Activated B cell treated with CpG ODN at 0.5 μM for 24 hours (primary cell): ENCODE measurements at regions not wholly inside any gene's neighbourhood (a gene's known extent, or its start where the extent isn't known, plus 50 kb on each side); places are given as distances from the start of the nearest gene placed in this dataset.
"Not testable (repeated sequence)": the region's sequence is repeated elsewhere in the genome, so short reads cannot be mapped to it uniquely, and the experiment has no call there.

ENCODE experiments used
- ATAC-seq: fragments of 200-7000 bp; cut with Tn5 transposase; one replicate; pipeline ENCODE4 v1.10.0; 2021; ENCODE audit warnings: low read depth, mild to moderate bottlenecking, moderate library complexity
- CTCF ChIA-PET: fragments of 350-600 bp; sonication (Branson Sonifier 250); formaldehyde crosslinking; loops from one replicate; lab custom pipeline; 2021; ENCODE audit warnings: antibody characterized with exemption; lab: Charles Lee
- POLR2A ChIA-PET: fragments of 350-600 bp; sonication (Branson Sonifier 250); formaldehyde crosslinking; loops from one replicate; lab custom pipeline; 2021; ENCODE audit warnings: antibody characterized with exemption; lab: Charles Lee
- DNase-seq: peaks from one replicate; pipeline ENCODE4 v3.0.0; 2022
- H3K27ac Mint-ChIP-seq: one replicate; pipeline ENCODE4 v1.8.0; 2020; ENCODE audit warnings: mixed read lengths
- H3K27me3 Mint-ChIP-seq: one replicate; pipeline ENCODE4 v1.8.0; 2021; ENCODE audit warnings: mixed read lengths
- H3K36me3 Mint-ChIP-seq: one replicate; pipeline ENCODE4 v1.8.0; 2021; ENCODE audit warnings: low read depth, mixed read lengths
- H3K4me1 Mint-ChIP-seq: one replicate; pipeline ENCODE4 v1.8.0; 2021; ENCODE audit warnings: mixed read lengths
- H3K4me3 Mint-ChIP-seq: one replicate; pipeline ENCODE4 v1.8.0; 2020; ENCODE audit warnings: mild to moderate bottlenecking, mixed read lengths
- H3K9me3 Mint-ChIP-seq: one replicate; pipeline ENCODE4 v1.8.0; 2020; ENCODE audit warnings: mixed read lengths
- intact Hi-C: fragments of 100-400 bp; cut with micrococcal nuclease; formaldehyde crosslinking; loops from one replicate; pipeline ENCODE4 v1.15.1; 2024
- TF ChIP-seq, protein P1 (sequence below): fragments of 200-600 bp; IDR thresholded peaks from one replicate; pipeline ENCODE4 v1.8.0; 2022; ENCODE audit warnings: antibody characterized with exemption, mild to moderate bottlenecking

DNA sequence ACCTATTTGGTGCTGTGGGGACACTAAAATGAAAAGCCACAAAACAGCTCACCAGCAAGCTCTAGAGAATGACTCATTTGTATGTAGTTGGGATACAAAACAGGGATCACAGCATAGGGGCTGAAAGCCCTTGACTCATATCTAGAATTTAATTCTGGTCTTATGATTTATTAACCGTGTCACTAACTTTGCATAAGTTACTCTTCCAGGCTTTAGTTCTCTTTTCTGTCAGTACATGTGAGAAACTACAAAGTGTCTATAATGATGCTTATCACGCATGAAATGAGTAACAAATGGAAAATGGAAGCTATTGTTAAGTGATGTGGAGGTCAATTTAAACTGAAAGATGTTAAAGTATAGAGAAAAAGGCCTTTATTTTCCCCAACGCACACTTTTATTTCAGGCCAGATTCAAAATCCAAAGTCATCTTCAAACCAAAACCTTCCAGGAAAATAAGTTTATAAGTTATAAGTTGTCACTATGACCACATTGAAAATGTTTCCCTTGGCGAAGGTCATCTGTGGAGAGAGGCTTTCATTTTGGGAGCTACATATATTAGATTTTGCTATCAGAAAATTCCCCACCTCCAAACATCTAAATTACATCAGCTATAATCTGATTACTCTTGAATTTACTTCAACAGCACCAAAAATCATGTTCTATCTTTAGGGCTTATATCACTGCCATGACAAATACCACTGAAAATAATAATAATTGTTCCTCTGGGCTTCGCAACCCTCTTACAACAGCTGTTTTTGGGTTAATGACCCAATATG, 430.5 kb downstream of the MRPL39 start:
- ATAC-seq, result peak; percentile 85
- TF ChIP-seq, protein P1, sequence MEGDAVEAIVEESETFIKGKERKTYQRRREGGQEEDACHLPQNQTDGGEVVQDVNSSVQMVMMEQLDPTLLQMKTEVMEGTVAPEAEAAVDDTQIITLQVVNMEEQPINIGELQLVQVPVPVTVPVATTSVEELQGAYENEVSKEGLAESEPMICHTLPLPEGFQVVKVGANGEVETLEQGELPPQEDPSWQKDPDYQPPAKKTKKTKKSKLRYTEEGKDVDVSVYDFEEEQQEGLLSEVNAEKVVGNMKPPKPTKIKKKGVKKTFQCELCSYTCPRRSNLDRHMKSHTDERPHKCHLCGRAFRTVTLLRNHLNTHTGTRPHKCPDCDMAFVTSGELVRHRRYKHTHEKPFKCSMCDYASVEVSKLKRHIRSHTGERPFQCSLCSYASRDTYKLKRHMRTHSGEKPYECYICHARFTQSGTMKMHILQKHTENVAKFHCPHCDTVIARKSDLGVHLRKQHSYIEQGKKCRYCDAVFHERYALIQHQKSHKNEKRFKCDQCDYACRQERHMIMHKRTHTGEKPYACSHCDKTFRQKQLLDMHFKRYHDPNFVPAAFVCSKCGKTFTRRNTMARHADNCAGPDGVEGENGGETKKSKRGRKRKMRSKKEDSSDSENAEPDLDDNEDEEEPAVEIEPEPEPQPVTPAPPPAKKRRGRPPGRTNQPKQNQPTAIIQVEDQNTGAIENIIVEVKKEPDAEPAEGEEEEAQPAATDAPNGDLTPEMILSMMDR, result no peak
- no peaks in the 10 kb centered on the region for H3K27me3 Mint-ChIP-seq
- H3K4me1 Mint-ChIP-seq, result peaks cover 70% of the 10 kb centered on the region
- no peak for DNase-seq
- intact Hi-C loops, result loop anchor here (1.0 to 5.0 kb wide), 9 partner anchors 11 to 558 kb away; no protein-coding TSS in a partner anchor
- CTCF ChIA-PET, result interaction anchor here (1.1 to 2.6 kb wide), 3 partner anchors 12 to 385 kb away, joined by 3 to 16 read pairs (median 3); no protein-coding TSS in a partner anchor
- peak overlapping the region; percentile 91 for H3K27ac Mint-ChIP-seq
- peak overlapping the region; percentile 0 for H3K4me3 Mint-ChIP-seq
- POLR2A ChIA-PET, result interaction anchor here (0.5 to 5.4 kb wide), 7 partner anchors 12 to 397 kb away, joined by 3 to 89 read pairs (median 4); no protein-coding TSS in a partner anchor
- H3K36me3 Mint-ChIP-seq, result no peaks in the 10 kb centered on the region
- peaks cover 4% of the 10 kb centered on the region for H3K9me3 Mint-ChIP-seq

GRCh38 chr21:25175938-25176337, 431.3 kb downstream of the MRPL39 start:
- CTCF ChIA-PET, result interaction anchor here (1.1 to 2.6 kb wide), 2 partner anchors 13 to 15 kb away, joined by 3 to 16 read pairs; no protein-coding TSS in a partner anchor
- Mint-ChIP-seq H3K36me3 (no peaks in the 10 kb centered on the region), H3K27me3 (no peaks in the 10 kb centered on the region), H3K4me3 (peak overlapping the region; percentile 0), H3K4me1 (peaks cover 65% of the 10 kb centered on the region), H3K27ac (peak overlapping the region; percentile 91), H3K9me3 (peaks cover 4% of the 10 kb centered on the region)
- no peak for DNase-seq
- POLR2A ChIA-PET, result interaction anchor here (1.2 to 5.4 kb wide), 3 partner anchors 13 to 398 kb away, joined by 4 to 89 read pairs (median 8); no protein-coding TSS in a partner anchor
- TF ChIP-seq, protein P1, result no peak
- ATAC-seq, result peak; percentile 23
- intact Hi-C loops, result loop anchor here (1.0 to 5.0 kb wide), 9 partner anchors 12 to 559 kb away; no protein-coding TSS in a partner anchor

DNA sequence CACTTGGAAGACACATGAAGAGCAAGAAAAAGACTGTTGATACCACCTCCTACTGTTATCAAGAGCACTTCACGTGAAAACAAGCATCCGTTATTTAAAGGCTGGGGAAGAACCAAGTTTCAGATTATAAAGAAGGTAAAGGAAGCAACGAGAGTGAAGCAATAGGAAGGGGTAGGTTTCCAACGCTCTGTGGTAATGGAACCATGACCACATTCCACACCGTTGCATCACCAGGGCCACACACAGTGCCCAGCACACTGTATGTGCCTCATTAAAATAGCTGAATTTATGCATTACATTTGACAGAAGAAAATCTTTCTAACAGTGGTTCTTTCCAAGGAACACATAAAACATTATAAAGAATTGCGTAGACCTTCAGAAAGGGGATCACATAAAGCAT, 435.8 kb downstream of the MRPL39 start:
- ATAC-seq (no peak), DNase-seq (no peak)
- TF ChIP-seq, protein P1, result no peak
- Mint-ChIP-seq H3K4me1 (peaks cover 30% of the 10 kb centered on the region), H3K36me3 (peaks cover 16% of the 10 kb centered on the region), H3K27me3 (no peaks in the 10 kb centered on the region), H3K27ac (no peak overlapping the region), H3K9me3 (peaks cover 16% of the 10 kb centered on the region), H3K4me3 (no peak overlapping the region)
- intact Hi-C loops, result no loop called here
- CTCF ChIA-PET, result no interaction called here
- POLR2A ChIA-PET, result no interaction called here

- Mint-ChIP-seq H3K9me3 (peaks cover 19% of the 10 kb centered on the region), H3K4me1 (peaks cover 22% of the 10 kb centered on the region), H3K27ac (no peak overlapping the region), H3K4me3 (no peak overlapping the region), H3K36me3 (peaks cover 20% of the 10 kb centered on the region), H3K27me3 (no peaks in the 10 kb centered on the region)
- intact Hi-C loops, result no loop called here
- ATAC-seq (no peak), DNase-seq (no peak)
- TF ChIP-seq, protein P1, result no peak
- ChIA-PET POLR2A (no interaction called here), CTCF (no interaction called here)
Observed at GRCh38 chr21:25170681-25171080, 436.6 kb downstream of the MRPL39 start.

DNA sequence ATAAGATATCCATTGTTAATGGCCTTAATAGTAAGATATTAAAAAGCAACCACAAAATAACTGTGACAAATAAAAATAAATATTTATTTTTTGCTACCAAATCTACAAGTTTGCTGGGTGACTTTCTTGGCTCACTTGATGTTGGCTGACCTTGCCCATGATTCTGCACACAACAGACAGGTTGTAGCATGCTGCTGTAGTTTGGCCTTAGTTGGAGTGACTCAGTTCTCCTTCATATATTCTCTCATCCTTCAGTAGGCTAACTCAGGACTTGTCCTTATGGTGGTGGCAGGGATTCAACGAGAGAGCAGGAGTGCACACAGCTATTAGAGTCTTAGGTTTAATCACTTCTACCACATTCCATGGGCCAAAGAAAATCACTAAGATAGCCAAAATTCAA, 437.9 kb downstream of the MRPL39 start:
- TF ChIP-seq, protein P1, result no peak
- Mint-ChIP-seq H3K27me3 (no peaks in the 10 kb centered on the region), H3K4me3 (no peak overlapping the region), H3K9me3 (peaks cover 18% of the 10 kb centered on the region), H3K27ac (no peak overlapping the region), H3K4me1 (peaks cover 9% of the 10 kb centered on the region), H3K36me3 (peaks cover 20% of the 10 kb centered on the region)
- ChIA-PET CTCF (no interaction called here), POLR2A (no interaction called here)
- no peak for DNase-seq
- intact Hi-C loops, result no loop called here
- no peak for ATAC-seq

DNA sequence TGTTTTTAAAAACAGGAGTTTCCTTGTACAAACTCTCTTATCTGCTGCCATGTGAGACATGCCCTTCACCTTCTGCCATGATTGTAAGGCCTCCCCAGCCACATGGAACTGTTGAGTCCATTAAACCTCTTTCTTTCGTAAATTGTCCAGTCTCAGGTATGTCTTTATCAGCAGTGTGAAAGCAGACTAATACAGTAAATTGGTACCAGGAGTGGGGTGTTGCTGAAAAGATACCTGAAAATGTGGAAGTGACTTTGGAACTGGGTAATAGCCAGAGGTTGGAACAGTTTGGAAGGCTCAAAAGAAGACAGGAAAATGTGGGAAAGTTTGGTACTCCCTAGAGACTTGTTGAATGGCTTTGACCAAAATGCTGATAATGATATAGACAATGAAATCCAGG, 440.4 kb downstream of the MRPL39 start:
- H3K4me1 Mint-ChIP-seq, result peaks cover 11% of the 10 kb centered on the region
- H3K4me3 Mint-ChIP-seq, POLR2A ChIA-PET, ATAC-seq, DNase-seq, H3K27me3 Mint-ChIP-seq, CTCF ChIA-PET, intact Hi-C loops, H3K27ac Mint-ChIP-seq: not testable (repeated sequence)
- peaks cover 23% of the 10 kb centered on the region for H3K36me3 Mint-ChIP-seq
- peaks cover 27% of the 10 kb centered on the region for H3K9me3 Mint-ChIP-seq
